HEK293T (cell line): ENCODE measurements at regions not wholly inside any gene's neighbourhood (a gene's known extent, or its start where the extent isn't known, plus 50 kb on each side); places are given as distances from the start of the nearest gene placed in this dataset.
"Not testable (repeated sequence)": the region's sequence is repeated elsewhere in the genome, so short reads cannot be mapped to it uniquely, and the experiment has no call there.

Experiments used
- CTCF ChIA-PET: fragments of 350-600 bp; formaldehyde crosslinking; extraction: SDS; loops from one replicate; lab custom pipeline; 2021; ENCODE audit warnings: antibody characterized with exemption, inconsistent platforms; lab: Yijun Ruan, JAX
- POLR2A ChIA-PET: fragments of 350-600 bp; formaldehyde crosslinking; extraction: SDS; loops from one replicate; lab custom pipeline; 2020; ENCODE audit warnings: antibody characterized with exemption, inconsistent platforms; lab: Yijun Ruan, JAX
- DNase-seq: peaks from one replicate; pipeline ENCODE4 v3.0.0; 2012; ENCODE audit warnings: mixed read lengths; ENCODE audit errors: extremely low spot score
- ARNT ChIP-seq: fragments of 450-650 bp; IDR thresholded peaks from 2 replicates; pipeline ENCODE4 v1.6.1; 2017; ENCODE audit warnings: mild to moderate bottlenecking
- BHLHE40 ChIP-seq: fragments of 450-650 bp; IDR thresholded peaks from 2 replicates; pipeline ENCODE4 v1.6.1; 2016; ENCODE audit warnings: mild to moderate bottlenecking, moderate library complexity, borderline replicate concordance
- CTBP1 ChIP-seq: fragments of 450-650 bp; IDR thresholded peaks from 2 replicates; pipeline ENCODE4 v1.6.1; 2016; ENCODE audit warnings: borderline replicate concordance
- ELF4 ChIP-seq: fragments of 450-650 bp; IDR thresholded peaks from 2 replicates; pipeline ENCODE4 v1.6.1; 2017; ENCODE audit warnings: antibody characterized with exemption
- FOXA1 ChIP-seq: fragments of 450-650 bp; IDR thresholded peaks from 2 replicates; pipeline ENCODE4 v1.6.1; 2016; ENCODE audit warnings: mild to moderate bottlenecking
- FOXK2 ChIP-seq: fragments of 450-650 bp; IDR thresholded peaks from 2 replicates; pipeline ENCODE4 v1.6.1; 2016; ENCODE audit warnings: mild to moderate bottlenecking
- FOXM1 ChIP-seq: fragments of 450-650 bp; IDR thresholded peaks from 2 replicates; pipeline ENCODE4 v1.6.1; 2017; ENCODE audit warnings: mild to moderate bottlenecking, borderline replicate concordance
- HDGF ChIP-seq: fragments of 450-650 bp; IDR thresholded peaks from 2 replicates; pipeline ENCODE4 v1.6.1; 2017; ENCODE audit warnings: antibody characterized with exemption, borderline replicate concordance
- L3MBTL2 ChIP-seq: fragments of 450-650 bp; conservative IDR thresholded peaks from 2 replicates; pipeline ENCODE4 v1.6.1; 2016; ENCODE audit warnings: mild to moderate bottlenecking
- LEF1 ChIP-seq: fragments of 450-650 bp; IDR thresholded peaks from 2 replicates; pipeline ENCODE4 v1.6.1; 2017; ENCODE audit warnings: mild to moderate bottlenecking, borderline replicate concordance
- NFRKB ChIP-seq: fragments of 450-650 bp; IDR thresholded peaks from 2 replicates; pipeline ENCODE4 v1.6.1; 2016; ENCODE audit warnings: mild to moderate bottlenecking, moderate library complexity
- PKNOX1 ChIP-seq: fragments of 450-650 bp; IDR thresholded peaks from 2 replicates; pipeline ENCODE4 v1.6.1; 2016
- SP1 ChIP-seq: fragments of 450-650 bp; IDR thresholded peaks from 2 replicates; pipeline ENCODE4 v1.6.1; 2017
- SUZ12 ChIP-seq: fragments of 450-650 bp; IDR thresholded peaks from 2 replicates; pipeline ENCODE4 v1.6.1; 2016; ENCODE audit warnings: mild to moderate bottlenecking
- TARDBP ChIP-seq: fragments of 450-650 bp; IDR thresholded peaks from 2 replicates; pipeline ENCODE4 v1.6.1; 2016
- ZNF384 ChIP-seq: fragments of 450-650 bp; IDR thresholded peaks from 2 replicates; pipeline ENCODE4 v1.6.1; 2016

GRCh38 chr13:59435024-59435423, 728.7 kb downstream of the DIAPH3 start:
- DNase-seq = no peak
- ChIA-PET CTCF (no interaction called here), POLR2A (no interaction called here)
- TF ChIP-seq NFRKB = no peak
- no peak for TF ChIP-seq L3MBTL2
- TF ChIP-seq SP1 = no peak
- TF ChIP-seq ARNT = no peak
- TF ChIP-seq TARDBP = no peak
- no peak for TF ChIP-seq FOXM1
- TF ChIP-seq HDGF = no peak
- TF ChIP-seq ELF4 = no peak
- no peak for TF ChIP-seq BHLHE40
- TF ChIP-seq LEF1 = no peak
- TF ChIP-seq FOXA1 = no peak
- no peak for TF ChIP-seq ZNF384
- TF ChIP-seq PKNOX1 = no peak
- TF ChIP-seq FOXK2 = no peak
- TF ChIP-seq SUZ12 = no peak
- TF ChIP-seq CTBP1 = no peak

GRCh38 chr13:59437544-59438301, 726.0 kb downstream of the DIAPH3 start:
- ChIA-PET POLR2A (no interaction called here), CTCF (no interaction called here)
- DNase-seq = no peak

GRCh38 chr13:59439776-59440428, 723.8 kb downstream of the DIAPH3 start:
- no peak for TF ChIP-seq SP1
- POLR2A ChIA-PET = no interaction called here
- CTCF ChIA-PET = interaction anchor here (0.6 kb wide), 1 partner anchor 698 kb away, joined by 3 read pairs; no protein-coding TSS in a partner anchor
- DNase-seq = no peak

More at GRCh38 chr13:59437544-59438301, 726.0 kb downstream of the DIAPH3 start:
- TF ChIP-seq ARNT = no peak
- TF ChIP-seq LEF1 = no peak

GRCh38 chr13:59441068-59441467, 722.7 kb downstream of the DIAPH3 start:
- CTCF ChIA-PET, DNase-seq, POLR2A ChIA-PET: not testable (repeated sequence)

GRCh38 chr13:59441596-59442280, 722.0 kb downstream of the DIAPH3 start:
- no peak for DNase-seq
- TF ChIP-seq FOXM1 = no peak
- no peak for TF ChIP-seq HDGF
- no peak for TF ChIP-seq PKNOX1
- TF ChIP-seq NFRKB = no peak
- no peak for TF ChIP-seq SUZ12
- TF ChIP-seq L3MBTL2 = no peak
- no peak for TF ChIP-seq ZNF384
- no peak for TF ChIP-seq SP1
- TF ChIP-seq LEF1 = no peak
- ChIA-PET POLR2A (no interaction called here), CTCF (no interaction called here)

- TF ChIP-seq SUZ12 (no peak), FOXM1 (no peak), ZNF384 (no peak), CTBP1 (no peak), BHLHE40 (no peak), SP1 (no peak)
- no peak for DNase-seq
- ChIA-PET CTCF (no interaction called here), POLR2A (no interaction called here)
These were observed 721.3 kb downstream of the DIAPH3 start for GRCh38 chr13:59442461-59442860.

GRCh38 chr13:59442944-59443486, 720.7 kb downstream of the DIAPH3 start:
- no peak for DNase-seq
- no peak for TF ChIP-seq ZNF384
- TF ChIP-seq TARDBP = no peak
- TF ChIP-seq L3MBTL2 = no peak
- ChIA-PET POLR2A (no interaction called here), CTCF (no interaction called here)
